SH-SY5Y (cell line): ENCODE measurements at regions not wholly inside any gene's neighbourhood (a gene's known extent, or its start where the extent isn't known, plus 50 kb on each side); places are given as distances from the start of the nearest gene placed in this dataset.

ENCODE experiments used
- GATA2 ChIP-seq: IDR thresholded peaks from 2 replicates; pipeline ENCODE4 v1.6.1; 2011; ENCODE audit warnings: mild to moderate bottlenecking, low read depth, low read length
- GATA3 ChIP-seq: IDR thresholded peaks from 2 replicates; pipeline ENCODE4 v1.6.1; 2011; ENCODE audit warnings: low read depth, mild to moderate bottlenecking, low read length, moderate library complexity

- TF ChIP-seq GATA2 (no peak), GATA3 (no peak)
Observed at GRCh38 chr11:28819741-28820140, 711.6 kb downstream of the METTL15 start.
